ENCODE measurements at regions not wholly inside any gene's neighbourhood (a gene's known extent, or its start where the extent isn't known, plus 50 kb on each side); places are given as distances from the start of the nearest gene placed in this dataset.
A peak's percentile ranks its signal among the peaks of the same experiment; 100 is the strongest.

DNA sequence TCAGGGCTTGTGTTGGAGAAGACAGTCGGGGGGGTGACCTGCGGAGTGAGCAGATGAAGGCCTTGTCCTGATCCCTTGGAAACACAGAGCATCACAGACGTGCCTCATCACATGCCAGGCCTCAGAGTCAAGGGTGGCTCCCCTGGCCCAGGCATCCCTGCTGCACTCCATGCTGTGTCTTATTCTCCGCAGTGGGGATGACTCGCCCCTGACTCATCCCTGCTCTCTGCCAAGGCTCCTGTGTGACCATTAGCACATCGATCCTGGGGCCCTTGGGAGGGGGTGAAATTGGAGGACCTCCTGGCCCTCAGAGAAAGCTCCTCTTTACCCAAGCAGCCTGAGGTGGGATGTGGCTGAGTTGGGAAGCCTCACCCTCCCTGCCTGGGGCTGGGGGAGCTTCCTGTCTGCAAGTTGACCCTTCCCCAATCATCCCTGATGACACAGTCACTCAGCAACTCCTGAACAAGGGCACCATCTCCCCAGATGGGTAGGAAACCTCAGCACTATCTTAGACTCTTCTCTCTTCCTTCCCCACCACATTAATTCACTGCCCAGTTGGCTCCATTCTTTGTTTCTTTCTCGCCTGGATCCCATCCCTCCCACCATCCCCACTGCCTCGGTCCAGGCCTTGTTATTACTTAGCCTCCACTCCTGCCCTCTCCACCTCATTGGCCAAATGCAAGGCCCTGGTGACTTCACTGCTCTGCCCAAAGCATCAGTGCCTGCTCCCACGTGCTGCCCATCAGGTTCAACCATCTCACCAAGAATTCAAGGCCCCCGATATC lies 74.6 kb downstream of the CAMK2N1 start:
- DNase-seq (ENCODE audit: low spot score), result peak; percentile 32
- H3K4me3 ChIP-seq, result no peak overlapping the region
- peaks cover 2% of the 10 kb centered on the region for H3K27me3 ChIP-seq
- H3K27ac ChIP-seq, result no peak overlapping the region
- no peak for TF ChIP-seq EZH2phosphoT487 (IDR thresholded peaks at IDR 0.05; ENCODE audit: low read depth, severe bottlenecking, unreplicated experiment)
- TF ChIP-seq, protein P1, sequence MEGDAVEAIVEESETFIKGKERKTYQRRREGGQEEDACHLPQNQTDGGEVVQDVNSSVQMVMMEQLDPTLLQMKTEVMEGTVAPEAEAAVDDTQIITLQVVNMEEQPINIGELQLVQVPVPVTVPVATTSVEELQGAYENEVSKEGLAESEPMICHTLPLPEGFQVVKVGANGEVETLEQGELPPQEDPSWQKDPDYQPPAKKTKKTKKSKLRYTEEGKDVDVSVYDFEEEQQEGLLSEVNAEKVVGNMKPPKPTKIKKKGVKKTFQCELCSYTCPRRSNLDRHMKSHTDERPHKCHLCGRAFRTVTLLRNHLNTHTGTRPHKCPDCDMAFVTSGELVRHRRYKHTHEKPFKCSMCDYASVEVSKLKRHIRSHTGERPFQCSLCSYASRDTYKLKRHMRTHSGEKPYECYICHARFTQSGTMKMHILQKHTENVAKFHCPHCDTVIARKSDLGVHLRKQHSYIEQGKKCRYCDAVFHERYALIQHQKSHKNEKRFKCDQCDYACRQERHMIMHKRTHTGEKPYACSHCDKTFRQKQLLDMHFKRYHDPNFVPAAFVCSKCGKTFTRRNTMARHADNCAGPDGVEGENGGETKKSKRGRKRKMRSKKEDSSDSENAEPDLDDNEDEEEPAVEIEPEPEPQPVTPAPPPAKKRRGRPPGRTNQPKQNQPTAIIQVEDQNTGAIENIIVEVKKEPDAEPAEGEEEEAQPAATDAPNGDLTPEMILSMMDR (IDR thresholded peaks at IDR 0.05; ENCODE audit: poor library complexity), result no peak
- TF ChIP-seq EZH2 (IDR thresholded peaks at IDR 0.05; ENCODE audit: borderline replicate concordance), result no peak
- no peak overlapping the region for H3K4me2 ChIP-seq
- H3K4me1 ChIP-seq (ENCODE audit: insufficient read depth), result no peaks in the 10 kb centered on the region
- H4K20me1 ChIP-seq (ENCODE audit: insufficient read depth, poor library complexity, severe bottlenecking), result no peaks in the 10 kb centered on the region
- no peaks in the 10 kb centered on the region for H3K36me3 ChIP-seq (replicated peaks; ENCODE audit: insufficient read depth, low read depth)
- WGBS (ENCODE audit: low lambda C conversion rate, missing lambda C conversion rate), result 67% methylated on average over 10 of the region's 10 CpGs
- no peaks in the 10 kb centered on the region for H3K79me2 ChIP-seq
- H3K9me3 ChIP-seq (ENCODE audit: low read depth), result no peaks in the 10 kb centered on the region
- no peak overlapping the region for H2AFZ ChIP-seq
- H3K9me2 ChIP-seq (replicated peaks; ENCODE audit: insufficient read depth), result no peaks in the 10 kb centered on the region

DNA sequence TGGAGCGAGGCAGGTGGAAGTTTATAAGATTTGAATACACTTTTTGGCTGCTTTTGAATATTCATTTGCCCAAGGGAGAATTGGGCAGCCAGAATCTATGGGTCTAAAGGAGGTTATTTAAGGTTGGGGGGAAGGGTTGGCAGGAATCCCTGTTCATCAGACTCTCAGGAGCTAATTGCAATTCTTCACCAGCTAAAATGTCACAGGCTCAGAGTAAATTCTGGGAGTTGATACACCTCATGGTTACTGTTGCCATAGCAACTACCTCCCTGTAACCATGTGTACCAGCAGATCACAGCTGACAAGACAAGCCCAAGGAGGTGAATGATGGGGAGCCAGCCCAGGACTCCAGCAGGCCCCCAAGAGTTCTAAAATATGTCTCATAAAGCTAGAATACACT lies 75.5 kb downstream of the CAMK2N1 start:
- no peak overlapping the region for H3K27ac ChIP-seq

DNA sequence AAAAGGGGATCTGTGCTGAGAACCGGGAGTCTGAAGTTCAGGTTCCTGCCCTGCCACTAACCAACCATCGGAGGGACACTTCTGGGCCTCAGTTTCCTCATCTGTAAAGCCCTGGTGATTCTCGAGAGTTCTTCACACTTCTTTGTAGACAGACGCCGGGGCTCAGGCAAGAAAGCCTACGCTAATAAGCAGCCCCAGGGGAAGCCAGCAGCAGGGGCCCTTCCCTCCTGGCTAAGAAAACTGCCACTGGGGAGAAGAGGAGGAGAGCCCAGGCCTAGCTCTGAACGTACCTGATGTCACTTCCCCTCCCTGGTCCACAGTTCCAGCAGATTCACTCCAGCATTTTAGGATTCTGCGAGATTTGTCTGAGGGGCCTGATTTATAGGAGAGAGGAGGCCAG lies 76.0 kb downstream of the CAMK2N1 start:
- peaks cover 11% of the 10 kb centered on the region for H3K27me3 ChIP-seq
- H4K20me1 ChIP-seq (ENCODE audit: insufficient read depth, poor library complexity, severe bottlenecking), result no peaks in the 10 kb centered on the region
- H3K9me2 ChIP-seq (replicated peaks; ENCODE audit: insufficient read depth), result no peaks in the 10 kb centered on the region
- H3K9me3 ChIP-seq (ENCODE audit: low read depth), result no peaks in the 10 kb centered on the region
- no peaks in the 10 kb centered on the region for H3K36me3 ChIP-seq (replicated peaks; ENCODE audit: insufficient read depth, low read depth)
- H3K4me1 ChIP-seq (ENCODE audit: insufficient read depth), result no peaks in the 10 kb centered on the region
- DNase-seq (ENCODE audit: low spot score), result no peak
- H3K79me2 ChIP-seq, result no peaks in the 10 kb centered on the region
- H2AFZ ChIP-seq, result no peak overlapping the region
- no peak overlapping the region for H3K4me3 ChIP-seq
- TF ChIP-seq, protein P1 (IDR thresholded peaks at IDR 0.05; ENCODE audit: poor library complexity), result no peak
- no peak for TF ChIP-seq EZH2 (IDR thresholded peaks at IDR 0.05; ENCODE audit: borderline replicate concordance)
- TF ChIP-seq EZH2phosphoT487 (IDR thresholded peaks at IDR 0.05; ENCODE audit: low read depth, severe bottlenecking, unreplicated experiment), result no peak
- no peak overlapping the region for H3K27ac ChIP-seq
- 52% methylated on average over 8 of the region's 8 CpGs for WGBS (ENCODE audit: low lambda C conversion rate, missing lambda C conversion rate)
- H3K4me2 ChIP-seq, result no peak overlapping the region

More for the DNA sequence above, 75.5 kb downstream of the CAMK2N1 start:
- Histone ChIP-seq H3K9me2 (replicated peaks; ENCODE audit: insufficient read depth) (no peaks in the 10 kb centered on the region), H2AFZ (no peak overlapping the region), H3K4me2 (no peak overlapping the region), H4K20me1 (ENCODE audit: insufficient read depth, poor library complexity, severe bottlenecking) (no peaks in the 10 kb centered on the region), H3K4me3 (no peak overlapping the region), H3K36me3 (replicated peaks; ENCODE audit: insufficient read depth, low read depth) (no peaks in the 10 kb centered on the region), H3K4me1 (ENCODE audit: insufficient read depth) (no peaks in the 10 kb centered on the region), H3K9me3 (ENCODE audit: low read depth) (no peaks in the 10 kb centered on the region), H3K79me2 (no peaks in the 10 kb centered on the region), H3K27me3 (peaks cover 6% of the 10 kb centered on the region)
- WGBS (ENCODE audit: low lambda C conversion rate, missing lambda C conversion rate), result 89% methylated on average over 1 of the region's 1 CpG
- DNase-seq (ENCODE audit: low spot score), result no peak
- no peak for TF ChIP-seq EZH2phosphoT487 (IDR thresholded peaks at IDR 0.05; ENCODE audit: low read depth, severe bottlenecking, unreplicated experiment)
- no peak for TF ChIP-seq EZH2 (IDR thresholded peaks at IDR 0.05; ENCODE audit: borderline replicate concordance)
- TF ChIP-seq, protein P1 (IDR thresholded peaks at IDR 0.05; ENCODE audit: poor library complexity), result no peak
